Hematopoietic multipotent progenitor cell treated with erythropoietin and hydrocortisone succinate and interleukin-3 and kit ligand, for 6 days (in vitro differentiated cells): ENCODE measurements at regions not wholly inside any gene's neighbourhood (a gene's known extent, or its start where the extent isn't known, plus 50 kb on each side); places are given as distances from the start of the nearest gene placed in this dataset.

Source experiments
- DNase-seq: peaks from one replicate; pipeline ENCODE4 v3.0.0-alpha.2; 2015

GRCh38 chr16:63744077-63744874 is 1377.6 kb downstream of the CDH11 start:
- no peak for DNase-seq

- no peak for DNase-seq
These were observed 1379.7 kb downstream of the CDH11 start for GRCh38 chr16:63742150-63742549.

GRCh38 chr16:63737633-63738032 is 1384.2 kb downstream of the CDH11 start:
- DNase-seq = no peak

GRCh38 chr16:63735456-63735855 is 1386.4 kb downstream of the CDH11 start:
- no peak for DNase-seq

GRCh38 chr16:63720848-63721247 is 1401.0 kb downstream of the CDH11 start:
- no peak for DNase-seq

- no peak for DNase-seq
These were observed 1401.9 kb downstream of the CDH11 start for GRCh38 chr16:63719926-63720325.

GRCh38 chr16:63717806-63718205 is 1404.1 kb downstream of the CDH11 start:
- no peak for DNase-seq

GRCh38 chr16:63714876-63715275 is 1407.0 kb downstream of the CDH11 start:
- DNase-seq = no peak

GRCh38 chr16:63712725-63713124 is 1409.1 kb downstream of the CDH11 start:
- DNase-seq = no peak

- no peak for DNase-seq
These were observed 1418.3 kb downstream of the CDH11 start for GRCh38 chr16:63703612-63704011.

GRCh38 chr16:63702981-63703590 is 1418.8 kb downstream of the CDH11 start:
- DNase-seq = no peak

- DNase-seq = no peak
These were observed 1424.1 kb downstream of the CDH11 start for GRCh38 chr16:63697736-63698135.

- DNase-seq = no peak
These were observed 1426.5 kb downstream of the CDH11 start for GRCh38 chr16:63695347-63695746.

- no peak for DNase-seq
These were observed 1430.9 kb downstream of the CDH11 start for GRCh38 chr16:63690961-63691360.

- DNase-seq = no peak
These were observed 1431.6 kb downstream of the CDH11 start for GRCh38 chr16:63690267-63690666.

GRCh38 chr16:63689068-63689467 is 1432.8 kb downstream of the CDH11 start:
- no peak for DNase-seq

GRCh38 chr16:63684149-63685101 is 1437.4 kb downstream of the CDH11 start:
- DNase-seq = no peak

- no peak for DNase-seq
These were observed 1439.0 kb downstream of the CDH11 start for GRCh38 chr16:63682844-63683243.

- no peak for DNase-seq
These were observed 1449.4 kb downstream of the CDH11 start for GRCh38 chr16:63672493-63672892.

GRCh38 chr16:63663155-63663554 is 1458.7 kb downstream of the CDH11 start:
- no peak for DNase-seq

GRCh38 chr16:63655846-63656245 is 1466.0 kb downstream of the CDH11 start:
- no peak for DNase-seq

- no peak for DNase-seq
These were observed 1468.6 kb downstream of the CDH11 start for GRCh38 chr16:63653044-63653839.

- no peak for DNase-seq
These were observed 1469.8 kb downstream of the CDH11 start for GRCh38 chr16:63652091-63652490.
